Smooth muscle cell (in vitro differentiated cells): ENCODE measurements at regions not wholly inside any gene's neighbourhood (a gene's known extent, or its start where the extent isn't known, plus 50 kb on each side); places are given as distances from the start of the nearest gene placed in this dataset.

ENCODE experiments used
- DNase-seq: peaks from one replicate; lab custom pipeline; 2025; ENCODE audit not compliant: unreplicated experiment; lab: John Stamatoyannopoulos, UW
- H2AFZ ChIP-seq: fragments of 200-600 bp; sonication (generic); 2 replicates; pipeline ENCODE4 v1.6.0; 2016; ENCODE audit warnings: antibody characterized with exemption, low read depth, mild to moderate bottlenecking
- H3F3A ChIP-seq: fragments of 200-600 bp; sonication (generic); 2 replicates; pipeline ENCODE4 v1.6.0; 2017; ENCODE audit warnings: antibody characterized with exemption, low read depth
- H3K27ac ChIP-seq: fragments of 200-600 bp; sonication (generic); 2 replicates; pipeline ENCODE4 v1.5.1; 2016; ENCODE audit warnings: low read depth, mild to moderate bottlenecking
- H3K27me3 ChIP-seq: fragments of 200-600 bp; sonication (generic); 2 replicates; pipeline ENCODE4 v1.6.1; 2016; ENCODE audit warnings: low read depth, mild to moderate bottlenecking
- H3K36me3 ChIP-seq: fragments of 200-600 bp; sonication (generic); 2 replicates; pipeline ENCODE4 v1.5.1; 2016; ENCODE audit warnings: low read depth
- H3K4me1 ChIP-seq: fragments of 200-600 bp; sonication (generic); 2 replicates; pipeline ENCODE4 v1.5.1; 2016; ENCODE audit warnings: low read depth
- H3K4me2 ChIP-seq: fragments of 200-600 bp; sonication (generic); 2 replicates; pipeline ENCODE4 v1.6.0; 2016; ENCODE audit warnings: mild to moderate bottlenecking
- H3K4me3 ChIP-seq: fragments of 200-600 bp; sonication (generic); 2 replicates; pipeline ENCODE4 v1.5.1; 2016; ENCODE audit warnings: mild to moderate bottlenecking
- H3K79me2 ChIP-seq: fragments of 200-600 bp; sonication (generic); 2 replicates; pipeline ENCODE4 v1.6.0; 2016; ENCODE audit warnings: low read depth, mild to moderate bottlenecking
- H3K9ac ChIP-seq: fragments of 200-600 bp; sonication (generic); 2 replicates; pipeline ENCODE4 v1.6.0; 2016; ENCODE audit warnings: low read depth
- H3K9me3 ChIP-seq: fragments of 200-600 bp; sonication (generic); replicated peaks from 2 replicates; pipeline ENCODE4 v1.5.1; 2016; ENCODE audit warnings: low read depth
- H4K20me1 ChIP-seq: fragments of 200-600 bp; sonication (generic); 2 replicates; pipeline ENCODE4 v1.6.0; 2016; ENCODE audit warnings: low read depth
- CTCF ChIP-seq: fragments of 200-600 bp; sonication (generic); IDR thresholded peaks from 2 replicates; pipeline ENCODE4 v1.5.1; 2017; ENCODE audit warnings: borderline replicate concordance, mild to moderate bottlenecking, antibody characterized with exemption; ENCODE audit not compliant: insufficient read depth, poor library complexity, severe bottlenecking
- WGBS: methylation state at CpG from one replicate; pipeline ENCODE4 v1.1.7; 2016; ENCODE audit warnings: low lambda C conversion rate; 5-methylcytosine and 5-hydroxymethylcytosine counted together

- no peaks in the 10 kb centered on the region for H3F3A ChIP-seq
- H3K27ac ChIP-seq, result no peak overlapping the region
- H3K27me3 ChIP-seq, result no peaks in the 10 kb centered on the region
- no peaks in the 10 kb centered on the region for H3K36me3 ChIP-seq
- no peaks in the 10 kb centered on the region for H4K20me1 ChIP-seq
- no peak overlapping the region for H3K9ac ChIP-seq
- DNase-seq, result no peak
- no peak for TF ChIP-seq CTCF
- no peak overlapping the region for H3K4me3 ChIP-seq
- no peak overlapping the region for H3K4me2 ChIP-seq
- no peaks in the 10 kb centered on the region for H3K9me3 ChIP-seq
- H3K4me1 ChIP-seq, result no peaks in the 10 kb centered on the region
- H2AFZ ChIP-seq, result no peak overlapping the region
- no peaks in the 10 kb centered on the region for H3K79me2 ChIP-seq
Measured at GRCh38 chr3:87448558-87448957, 172.2 kb upstream of the POU1F1 start.

- WGBS, result 62% methylated on average over 5 of the region's 5 CpGs
- Histone ChIP-seq H3K36me3 (no peaks in the 10 kb centered on the region), H3K9ac (no peak overlapping the region), H3K4me1 (no peaks in the 10 kb centered on the region), H3K27ac (no peak overlapping the region), H3F3A (no peaks in the 10 kb centered on the region), H2AFZ (no peak overlapping the region), H4K20me1 (no peaks in the 10 kb centered on the region), H3K79me2 (no peaks in the 10 kb centered on the region), H3K27me3 (no peaks in the 10 kb centered on the region), H3K9me3 (no peaks in the 10 kb centered on the region), H3K4me3 (no peak overlapping the region), H3K4me2 (no peak overlapping the region)
- no peak for TF ChIP-seq CTCF
- DNase-seq, result no peak
Measured at GRCh38 chr3:87446849-87447387, 170.5 kb upstream of the POU1F1 start.

GRCh38 chr3:87442470-87442869, 166.1 kb upstream of the POU1F1 start:
- Histone ChIP-seq H3K4me3 (no peak overlapping the region), H3K4me2 (no peak overlapping the region), H3K9ac (no peak overlapping the region), H3K4me1 (no peaks in the 10 kb centered on the region), H4K20me1 (no peaks in the 10 kb centered on the region), H3K9me3 (no peaks in the 10 kb centered on the region), H3K27ac (no peak overlapping the region), H3K79me2 (no peaks in the 10 kb centered on the region), H3K36me3 (no peaks in the 10 kb centered on the region), H3F3A (no peaks in the 10 kb centered on the region), H3K27me3 (no peaks in the 10 kb centered on the region), H2AFZ (no peak overlapping the region)
- no peak for DNase-seq
- no peak for TF ChIP-seq CTCF
- 87% methylated on average over 3 of the region's 3 CpGs for WGBS

DNA sequence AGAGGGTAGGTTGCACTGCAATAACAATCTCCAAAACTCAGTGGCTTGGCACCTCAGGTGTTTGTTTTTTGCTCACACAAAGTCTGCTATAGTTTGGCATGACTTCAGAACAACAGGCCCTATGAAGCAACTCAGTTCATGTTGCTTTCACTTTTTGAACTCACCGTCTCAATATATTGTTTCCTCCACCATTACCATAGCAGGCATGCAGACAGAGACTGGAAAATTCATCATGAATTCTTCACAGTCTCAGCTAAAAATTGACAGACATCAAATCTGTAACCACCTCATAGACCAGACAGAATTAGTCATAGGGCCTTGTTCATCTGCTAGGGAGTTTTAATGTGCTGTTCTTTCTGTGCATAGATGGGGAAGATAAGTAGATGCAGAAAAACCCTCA, 161.4 kb upstream of the POU1F1 start:
- no peaks in the 10 kb centered on the region for H3K4me1 ChIP-seq
- WGBS, result 65% methylated on average over 1 of the region's 1 CpG
- H3K36me3 ChIP-seq, result no peaks in the 10 kb centered on the region
- H3F3A ChIP-seq, result no peaks in the 10 kb centered on the region
- no peak for DNase-seq
- H3K9ac ChIP-seq, result no peak overlapping the region
- no peak overlapping the region for H2AFZ ChIP-seq
- H3K9me3 ChIP-seq, result no peaks in the 10 kb centered on the region
- peak overlapping the region; percentile 76 for H3K27ac ChIP-seq
- no peak for TF ChIP-seq CTCF
- peak overlapping the region; percentile 37 for H3K4me2 ChIP-seq
- H3K4me3 ChIP-seq, result no peak overlapping the region
- H3K79me2 ChIP-seq, result no peaks in the 10 kb centered on the region
- no peaks in the 10 kb centered on the region for H3K27me3 ChIP-seq
- no peaks in the 10 kb centered on the region for H4K20me1 ChIP-seq
